ENCODE measurements at regions not wholly inside any gene's neighbourhood (a gene's known extent, or its start where the extent isn't known, plus 50 kb on each side); places are given as distances from the start of the nearest gene placed in this dataset.

DNA sequence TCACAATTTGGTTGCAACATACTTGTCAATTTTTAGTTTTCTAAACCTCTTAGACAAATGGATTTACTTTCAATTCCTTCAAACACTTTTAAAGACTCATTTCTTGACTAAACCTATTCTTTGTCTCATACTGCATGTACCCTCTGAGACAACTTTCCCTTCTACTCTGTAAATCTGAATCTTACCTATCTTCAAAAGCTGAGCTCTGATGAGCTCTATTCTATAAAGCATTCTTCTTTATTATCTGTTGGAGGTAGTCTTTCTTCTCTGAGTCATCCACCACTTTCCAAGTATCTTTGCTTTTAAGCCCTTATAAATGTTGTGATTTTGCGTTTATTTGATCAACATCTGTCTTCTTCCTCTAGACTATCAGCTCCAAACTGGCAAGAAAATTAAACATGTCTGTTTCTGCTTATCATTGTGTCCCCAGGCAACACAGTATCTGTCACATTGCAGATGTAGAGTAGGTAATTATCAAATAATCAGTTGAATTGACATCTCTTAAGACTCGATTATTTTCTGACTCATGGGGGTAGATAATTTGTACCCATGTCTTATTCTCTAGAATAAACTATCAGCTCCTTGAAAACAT, 265.6 kb upstream of the FAR2 start:
- DNase-seq: no peak

DNA sequence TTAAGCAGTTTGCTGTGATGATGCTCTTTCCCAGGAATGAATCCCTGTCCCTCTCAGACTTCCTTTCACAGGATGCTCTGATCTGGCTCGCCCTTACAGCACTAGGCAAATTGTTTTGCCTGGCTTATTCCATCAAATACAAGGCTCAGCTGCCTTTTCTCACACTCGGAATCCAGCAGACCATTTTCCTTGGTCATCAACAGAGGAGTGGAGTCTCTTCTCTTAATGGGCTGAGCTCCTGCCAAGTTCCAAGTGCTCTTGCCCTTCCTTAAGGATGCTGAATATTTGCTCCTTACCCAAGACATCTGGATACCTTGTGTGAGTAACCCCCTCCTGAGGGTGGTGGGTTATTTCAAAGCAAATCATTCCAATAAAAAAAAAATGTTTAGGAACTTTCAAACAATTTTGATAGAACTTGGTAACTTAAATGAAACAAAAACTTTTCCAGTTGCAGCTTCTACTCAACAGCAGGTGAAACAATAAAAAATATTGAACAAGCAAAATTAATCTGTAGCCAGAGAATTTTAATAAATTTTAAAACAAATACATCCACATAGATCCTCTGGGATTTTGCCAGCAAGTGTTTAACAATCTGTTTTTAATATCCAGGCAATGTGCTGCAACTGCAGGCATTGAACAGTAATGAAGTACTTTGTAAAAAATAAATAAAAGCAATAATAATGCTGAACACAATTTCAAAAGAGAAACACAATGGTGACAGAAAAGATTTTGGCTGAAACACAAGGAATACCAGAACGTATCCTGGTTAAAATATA, 264.0 kb upstream of the FAR2 start:
- DNase-seq: peak; percentile 31

DNA sequence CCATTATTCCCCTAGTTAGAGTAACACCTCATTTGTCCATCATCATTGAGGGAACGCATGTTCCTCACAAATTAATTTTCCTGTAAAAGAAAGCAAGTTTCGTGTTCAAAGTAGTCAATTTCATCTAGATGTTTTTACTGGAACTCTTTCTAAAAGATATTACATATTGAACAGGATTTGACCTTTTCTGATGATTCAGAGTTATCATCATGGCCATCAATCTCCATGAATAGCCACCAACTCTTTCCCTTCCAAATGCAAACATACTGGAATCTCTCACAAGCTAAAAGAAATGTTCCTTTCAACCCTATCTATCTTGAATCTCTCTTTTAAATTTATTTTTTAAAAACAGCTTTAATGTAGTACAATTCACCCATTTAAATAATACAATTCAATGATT, 263.1 kb upstream of the FAR2 start:
- no peak for DNase-seq

DNA sequence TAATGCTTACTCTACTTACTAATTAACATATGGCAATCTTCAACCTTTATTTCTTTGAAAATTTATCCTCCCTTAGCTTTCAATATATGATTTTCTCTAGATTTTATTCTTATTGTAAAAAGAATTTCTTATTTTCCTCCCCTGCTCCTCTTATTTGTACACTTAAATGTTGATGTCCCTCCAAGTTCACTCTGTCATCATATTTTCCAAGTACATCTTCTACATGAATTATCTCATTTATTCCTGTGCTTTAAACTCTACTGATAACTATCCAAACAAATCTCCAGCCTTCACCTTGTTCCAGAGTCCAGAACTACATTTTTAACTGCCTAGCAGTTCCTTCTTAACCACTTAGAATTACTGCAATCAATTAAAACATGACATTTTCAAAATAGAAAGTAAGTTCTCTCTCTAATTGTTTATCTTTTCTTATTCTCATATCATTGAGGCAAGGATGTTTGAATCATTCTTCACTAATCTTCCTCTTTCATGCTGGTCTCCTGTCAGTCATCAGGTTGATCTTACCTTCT, 261.6 kb upstream of the FAR2 start:
- DNase-seq: no peak

DNA sequence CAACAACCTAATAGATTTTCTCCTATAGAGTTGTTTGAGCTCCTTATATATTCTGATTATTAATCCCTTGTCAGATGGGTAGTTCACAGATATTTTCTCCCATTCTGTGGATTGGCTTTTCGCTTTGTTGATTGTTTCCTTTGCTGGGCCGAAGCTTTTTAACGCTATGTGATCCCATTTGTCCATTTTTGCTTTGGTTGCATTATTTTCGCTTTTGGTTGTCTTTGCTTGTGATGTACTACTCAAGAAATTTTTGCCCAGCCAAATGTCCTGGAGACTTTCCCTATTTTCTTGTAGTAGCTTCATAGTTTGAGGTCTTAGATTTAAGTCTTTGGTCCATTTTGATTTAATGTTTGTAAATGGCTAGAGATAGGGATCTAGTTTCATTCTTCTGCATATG, 258.4 kb upstream of the FAR2 start:
- no peak for DNase-seq

DNA sequence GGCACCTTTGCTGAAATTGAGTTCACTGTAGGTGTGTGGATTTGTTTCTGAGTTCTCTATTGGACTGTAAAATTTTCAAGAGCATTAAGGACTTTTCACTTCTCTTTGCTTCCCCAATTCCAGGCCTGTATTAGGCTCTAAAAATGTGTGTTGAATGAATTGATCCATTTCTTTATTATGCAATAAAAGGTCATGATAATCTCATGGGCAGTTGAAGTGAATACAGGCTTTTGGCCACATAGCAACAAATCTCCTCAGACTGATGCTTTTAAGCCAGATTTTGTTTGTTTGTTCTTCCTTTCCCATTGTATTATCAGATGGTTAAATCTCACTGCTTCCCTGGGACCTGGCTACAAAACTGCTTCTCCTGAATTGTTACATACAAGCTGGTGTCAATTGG, 258.0 kb upstream of the FAR2 start:
- no peak for DNase-seq

DNA sequence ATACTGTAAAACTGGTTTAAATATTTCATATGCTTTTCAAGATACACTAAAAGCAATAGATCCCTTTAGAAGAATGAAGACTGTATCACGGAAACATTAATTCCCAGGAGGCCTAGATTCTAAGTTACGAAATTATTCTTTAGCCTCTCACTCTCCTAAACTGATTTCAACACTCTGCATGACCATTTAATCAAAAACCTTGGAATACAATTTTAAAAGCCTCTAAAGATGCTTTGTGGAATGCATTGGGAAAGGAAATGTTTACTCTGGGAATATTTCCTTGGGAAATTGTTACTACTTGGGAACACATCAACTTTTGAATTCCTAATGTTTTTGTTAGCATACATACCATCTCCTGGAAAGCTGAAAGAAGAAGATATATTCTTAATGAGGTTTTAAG, 255.7 kb upstream of the FAR2 start:
- no peak for DNase-seq

DNA sequence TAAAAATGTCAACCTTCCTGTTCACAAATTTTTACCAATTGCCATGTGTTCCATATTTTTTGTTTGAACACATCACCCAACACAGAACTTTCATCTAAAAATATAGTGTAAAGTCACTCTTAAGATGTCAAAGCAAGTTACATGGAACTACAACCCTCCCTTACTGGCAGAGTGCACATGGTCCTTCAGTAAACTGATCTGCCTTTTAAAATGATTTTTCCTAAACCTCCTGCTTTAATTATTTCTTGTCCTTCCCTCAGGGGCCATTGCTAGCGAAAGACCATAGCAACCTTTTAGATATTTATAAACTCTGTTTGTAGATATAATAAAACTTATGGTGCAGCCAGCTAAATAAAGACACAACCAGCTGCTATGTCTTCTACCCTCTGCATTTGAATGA, 255.2 kb upstream of the FAR2 start:
- DNase-seq: no peak

DNA sequence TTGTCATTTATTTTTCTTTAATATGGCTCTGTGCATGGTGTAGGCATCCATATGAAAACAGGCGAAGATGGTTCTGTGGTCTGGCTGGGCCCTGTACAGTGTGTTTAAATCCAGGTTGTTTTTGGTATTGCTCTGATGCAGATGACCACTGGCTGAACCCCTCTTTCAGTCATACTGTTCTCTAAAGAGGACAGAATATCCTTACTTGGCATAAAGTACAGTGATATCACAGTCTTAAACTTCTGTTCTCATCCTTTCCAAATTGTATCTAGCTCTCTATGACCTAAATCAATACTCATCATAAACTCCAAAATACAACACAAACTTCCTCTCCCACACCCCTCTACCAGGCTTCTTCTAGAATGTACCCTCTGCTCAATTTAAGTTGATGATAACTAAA, 252.7 kb upstream of the FAR2 start:
- DNase-seq: no peak

DNA sequence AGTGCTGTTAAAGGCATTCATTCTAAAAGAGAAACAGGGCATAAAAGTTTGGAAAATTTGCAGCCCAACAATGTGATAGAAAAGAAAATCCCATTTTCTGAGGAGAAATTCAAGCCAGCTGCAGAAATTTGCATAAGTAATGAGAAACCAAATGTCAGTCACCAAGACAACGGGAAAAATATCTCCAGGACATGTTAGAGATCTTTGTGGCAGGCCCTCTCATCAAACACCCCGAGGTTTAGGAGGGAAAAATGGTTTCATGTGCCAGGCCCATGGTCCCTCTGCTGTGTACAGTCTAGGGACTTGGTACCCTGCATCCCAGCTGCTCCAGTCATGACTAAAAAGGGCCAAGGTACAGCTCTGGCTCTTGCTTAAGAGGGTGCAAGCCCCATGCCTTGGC, 251.0 kb upstream of the FAR2 start:
- no peak for DNase-seq

DNA sequence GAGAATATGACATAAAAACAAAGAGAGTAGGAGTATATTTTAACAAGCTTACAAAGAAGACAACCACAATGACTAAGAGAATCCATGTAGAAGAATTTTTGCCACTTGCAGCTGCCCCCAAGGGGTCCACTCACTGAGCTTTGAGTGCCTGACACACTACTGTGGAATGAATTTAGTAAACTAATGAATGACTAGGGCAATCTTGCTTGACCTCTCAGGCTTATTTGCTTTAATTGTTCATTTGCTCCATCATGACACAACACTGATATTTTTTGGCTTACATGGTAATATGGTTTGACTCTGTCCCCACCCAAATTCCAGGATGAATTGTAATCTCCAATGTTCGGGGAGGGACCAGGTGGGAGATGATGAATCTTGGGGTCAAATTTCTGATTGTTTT, 249.1 kb upstream of the FAR2 start:
- no peak for DNase-seq

DNA sequence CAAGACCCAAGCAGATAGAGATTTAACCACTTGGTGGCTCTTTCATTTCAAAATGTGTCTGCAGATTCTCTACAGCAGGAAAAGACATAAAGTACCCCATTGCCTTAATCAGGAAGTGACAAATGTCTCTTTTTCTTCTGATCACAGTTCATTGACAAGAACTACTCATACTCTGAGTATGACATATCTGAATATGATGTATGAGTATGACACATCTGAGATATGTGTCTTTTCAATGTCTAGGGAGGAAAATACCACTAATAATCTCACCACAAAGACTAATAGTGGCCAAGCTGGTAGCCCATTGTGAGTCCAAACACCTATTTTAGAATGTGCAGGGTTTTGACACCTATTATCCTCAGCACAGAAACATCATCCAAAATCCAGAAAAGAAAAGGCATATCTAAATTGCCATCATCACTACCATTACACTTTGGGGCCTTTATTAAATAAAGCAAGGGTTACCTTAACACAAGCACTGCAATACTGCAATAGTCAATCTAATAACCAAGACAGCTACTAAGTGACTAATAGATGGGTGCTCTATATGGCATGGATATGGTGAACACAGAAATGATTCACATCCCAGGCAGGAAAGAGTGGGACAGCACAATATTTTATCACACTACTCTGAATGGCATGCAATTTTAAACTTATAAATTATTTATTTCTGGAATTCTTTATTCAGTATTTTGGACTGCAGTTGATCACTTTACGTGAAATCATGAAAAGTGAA, 243.7 kb upstream of the FAR2 start:
- DNase-seq: no peak

DNA sequence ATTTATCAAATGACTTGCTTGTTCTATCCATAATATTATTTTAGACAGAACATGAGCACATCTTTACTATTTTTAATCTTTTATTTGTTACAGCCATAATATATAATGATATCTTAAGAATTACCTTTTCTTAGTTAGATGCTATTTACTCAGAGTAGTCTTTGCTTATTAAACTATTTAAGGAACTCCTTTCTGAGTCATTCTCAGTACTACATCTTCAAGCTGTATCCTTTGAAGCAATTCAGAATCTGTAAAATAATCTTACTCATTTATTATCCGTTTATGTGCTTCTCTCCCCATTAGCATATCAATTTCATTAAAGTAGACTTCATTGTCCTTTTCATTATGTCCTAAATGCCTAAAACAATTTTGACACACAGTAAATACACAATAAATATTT, 240.4 kb upstream of the FAR2 start:
- DNase-seq: no peak

DNA sequence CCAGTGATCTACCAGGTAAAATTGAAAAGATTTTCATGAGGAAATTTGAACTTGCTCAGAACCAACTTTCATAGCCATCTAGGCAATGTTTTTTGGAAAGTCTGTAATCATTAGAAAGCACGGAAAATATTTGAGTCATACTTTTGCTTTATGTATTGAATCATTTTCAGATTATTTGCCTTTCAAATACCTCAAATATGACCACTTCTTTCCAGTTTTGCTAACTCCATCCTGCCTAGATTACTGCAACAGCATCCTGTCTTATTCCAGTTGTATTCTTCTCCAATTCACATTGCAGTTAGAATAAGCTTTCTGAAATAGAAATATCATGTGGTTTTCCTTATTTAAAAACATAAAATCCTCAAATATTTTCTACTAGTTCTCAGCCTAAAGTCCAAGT, 239.8 kb upstream of the FAR2 start:
- no peak for DNase-seq

DNA sequence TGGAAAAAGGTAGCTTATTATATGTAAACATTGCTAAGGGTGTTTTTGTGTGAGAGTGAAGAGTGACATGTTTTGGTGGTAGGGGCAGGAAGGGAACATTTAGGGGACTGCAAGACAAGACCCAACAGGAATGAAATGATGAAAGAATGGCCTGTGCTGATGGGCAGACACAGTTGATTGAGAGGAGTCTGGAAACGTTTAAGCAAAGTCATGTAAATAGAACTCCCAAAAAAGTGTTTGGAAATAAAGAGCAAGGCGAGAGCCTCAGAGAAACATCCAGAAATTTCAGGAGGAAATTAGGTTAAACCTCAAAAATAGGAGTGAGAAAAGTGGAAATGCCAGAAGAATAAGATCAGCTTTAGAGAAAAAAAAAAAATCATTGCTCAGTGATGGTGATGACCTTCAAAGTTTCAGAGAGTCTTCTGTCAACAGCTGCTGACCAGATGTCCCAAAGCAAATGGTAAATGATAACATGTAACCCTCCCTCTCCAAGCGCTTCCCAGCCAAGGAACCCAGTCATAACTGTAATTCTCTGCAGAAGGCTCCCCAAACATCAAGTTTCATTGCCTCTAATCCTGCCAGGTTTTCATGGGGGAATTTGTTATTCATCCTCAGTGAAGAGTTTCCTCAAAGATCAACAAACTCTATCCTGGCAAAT, 223.2 kb upstream of the FAR2 start:
- no peak for DNase-seq

DNA sequence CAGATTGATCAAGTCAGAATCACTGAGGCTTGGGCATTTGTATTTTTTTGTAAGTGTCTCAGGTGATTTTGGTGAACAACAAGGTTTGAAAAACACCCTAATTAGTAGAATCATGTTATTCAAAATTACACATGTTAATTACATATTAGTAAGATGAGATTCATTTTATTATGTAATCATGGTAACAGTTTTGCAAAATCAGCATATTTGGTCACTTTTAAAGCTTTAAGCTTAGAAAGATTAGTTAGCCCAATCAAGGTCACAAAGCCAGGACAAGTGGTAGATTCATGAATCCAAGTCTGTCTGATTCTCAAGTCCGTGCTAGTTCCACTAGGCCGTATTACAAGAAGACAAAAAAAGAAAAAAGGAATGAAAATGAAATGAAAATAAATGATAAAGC, 218.4 kb upstream of the FAR2 start:
- no peak for DNase-seq

DNA sequence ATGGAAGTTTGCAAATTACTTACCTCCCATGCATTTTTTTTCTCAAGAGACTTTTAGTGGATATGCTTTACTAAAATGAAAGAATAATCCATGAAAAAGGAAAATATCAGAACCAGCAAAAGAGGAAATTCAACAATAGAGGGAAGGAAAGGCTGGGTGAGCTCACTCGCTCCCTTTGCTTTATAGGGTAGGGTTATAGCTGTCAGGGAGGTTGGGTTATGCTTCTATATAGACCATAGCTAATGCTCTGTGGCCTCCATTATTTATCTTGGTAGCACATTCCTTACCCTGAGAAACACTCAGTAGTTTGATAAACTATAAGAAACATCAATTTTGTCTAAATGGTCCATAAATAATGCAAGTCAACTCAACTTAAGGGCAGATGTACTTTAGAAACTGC, 215.9 kb upstream of the FAR2 start:
- DNase-seq: no peak

DNA sequence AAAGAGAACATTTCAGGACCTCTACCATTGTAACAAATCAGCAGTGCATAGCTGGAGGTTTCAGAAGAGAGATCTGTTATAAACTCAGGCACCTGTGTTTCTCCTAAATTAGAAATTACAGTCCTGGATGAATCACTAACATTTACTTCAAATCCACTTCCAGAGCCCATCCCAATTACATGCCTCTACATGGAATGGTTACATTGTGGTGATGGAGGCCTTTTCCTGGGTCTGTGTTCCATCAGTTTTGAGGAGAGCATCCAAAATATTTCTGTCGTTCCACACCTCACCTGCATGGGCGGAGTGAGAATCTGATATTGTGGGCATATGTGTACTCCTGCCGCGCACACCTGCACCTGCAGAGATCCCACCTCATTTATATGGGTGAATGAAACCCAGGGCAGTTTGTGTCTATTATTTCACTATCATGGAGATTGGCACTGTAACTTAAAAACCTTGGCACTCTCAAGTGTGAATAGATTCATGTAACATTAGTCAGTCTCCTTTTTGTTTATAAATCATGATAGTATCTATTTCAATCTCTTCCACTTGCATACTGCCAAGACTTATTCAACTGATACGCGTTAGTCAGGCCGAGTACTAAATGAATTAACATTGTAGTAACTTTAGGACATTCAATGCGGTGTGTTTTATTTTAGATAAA, 215.1 kb upstream of the FAR2 start:
- DNase-seq: no peak

DNA sequence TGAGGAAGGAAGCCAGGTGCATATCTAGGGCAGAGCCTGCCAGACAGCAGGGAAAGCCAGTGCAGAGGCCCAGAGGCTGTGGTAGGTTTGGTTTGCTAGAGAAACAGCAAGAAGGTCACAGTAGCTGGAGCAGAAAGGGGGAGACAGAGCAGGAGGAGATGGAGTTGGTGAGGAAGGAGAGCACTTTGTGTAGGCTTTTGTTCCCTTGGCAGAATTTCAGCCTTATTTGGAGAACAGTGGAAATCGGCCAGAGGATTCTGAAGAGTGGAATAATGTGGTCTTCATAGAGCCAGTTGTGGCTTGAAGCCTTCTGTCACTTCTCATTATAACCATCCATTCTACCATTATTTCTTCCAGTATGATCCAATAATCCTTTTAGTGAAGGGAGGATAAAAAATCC, 212.9 kb upstream of the FAR2 start:
- no peak for DNase-seq

DNA sequence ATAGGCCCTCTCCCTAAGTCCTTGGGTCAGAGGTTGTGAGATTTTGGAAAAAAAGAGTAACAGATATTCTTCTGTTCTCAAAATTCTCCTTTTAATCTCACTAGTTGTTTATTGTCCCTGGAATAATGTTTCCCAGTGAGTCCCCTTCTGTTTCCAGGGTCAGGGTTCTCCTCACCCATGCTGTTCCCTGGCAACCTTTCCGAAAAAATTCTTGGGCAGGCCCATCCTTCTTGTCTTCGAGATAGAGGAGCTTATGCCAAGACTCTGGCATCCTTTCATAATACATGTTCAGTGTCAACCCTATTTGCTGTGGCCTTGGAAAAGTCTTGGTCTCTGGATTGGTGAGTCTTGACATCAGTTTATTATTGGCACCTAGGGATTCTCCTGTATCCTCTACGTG, 212.4 kb upstream of the FAR2 start:
- no peak for DNase-seq

DNA sequence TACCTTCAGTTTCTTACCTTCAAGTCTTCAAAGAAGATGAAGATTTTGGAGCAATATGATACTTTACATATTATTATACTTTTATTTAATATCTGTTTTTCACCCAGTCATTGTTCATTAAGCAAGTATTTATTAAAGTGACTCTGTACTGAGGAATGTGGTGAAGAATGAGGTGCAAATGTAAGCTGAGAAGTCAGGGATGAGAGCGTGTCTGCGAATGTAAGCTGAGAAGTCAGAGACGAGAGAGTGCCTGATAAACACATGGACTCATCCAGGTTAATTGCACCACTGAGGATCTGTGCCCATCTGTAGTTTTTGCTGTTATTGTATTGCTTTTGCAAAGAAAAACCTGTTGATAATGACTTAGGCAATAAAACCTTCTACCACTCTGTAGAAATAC, 211.9 kb upstream of the FAR2 start:
- DNase-seq: no peak

DNA sequence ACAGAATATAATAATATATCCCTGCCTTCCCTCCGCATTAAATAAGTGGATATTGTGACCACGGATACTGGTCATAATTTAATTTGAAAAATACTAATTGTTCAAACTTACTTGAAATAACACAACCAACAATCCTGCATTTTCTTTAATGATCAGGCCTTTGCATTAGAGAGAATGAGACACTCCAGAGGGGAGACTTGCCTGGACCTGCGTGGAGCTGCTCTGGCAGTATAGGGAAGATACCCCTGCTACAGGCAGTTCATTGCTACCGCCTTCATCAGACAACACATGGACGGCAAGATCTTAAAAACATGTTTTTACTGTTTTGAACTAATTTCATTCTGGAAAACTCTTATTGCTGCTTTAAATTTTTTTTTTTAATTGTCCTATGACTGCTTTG, 211.0 kb upstream of the FAR2 start:
- DNase-seq: no peak

Data from tongue (tissue), 1 donor.